SK-N-SH (cell line): ENCODE measurements at regions not wholly inside any gene's neighbourhood (a gene's known extent, or its start where the extent isn't known, plus 50 kb on each side); places are given as distances from the start of the nearest gene placed in this dataset.
"Not testable (repeated sequence)": the region's sequence is repeated elsewhere in the genome, so short reads cannot be mapped to it uniquely, and the experiment has no call there.

Source experiments
- CTCF ChIP-seq: fragments of 200-600 bp; sonication (generic); IDR thresholded peaks from 2 replicates; pipeline ENCODE4 v1.6.1; 2017; ENCODE audit warnings: antibody characterized with exemption, mild to moderate bottlenecking, moderate library complexity
- EP300 ChIP-seq, 2 experiments: IDR thresholded peaks; 2 replicates each; pipeline versions ENCODE4 v1.4.0 to v1.6.1; 2012; ENCODE audit warnings: borderline replicate concordance in 1 of 2, low read depth in 1 of 2, low read length in 1 of 2
- MAX ChIP-seq: IDR thresholded peaks from 2 replicates; pipeline ENCODE4 v1.4.0; 2012; ENCODE audit warnings: low read depth
- MXI1 ChIP-seq: IDR thresholded peaks from 2 replicates; pipeline ENCODE4 v1.6.1; 2012; ENCODE audit warnings: mild to moderate bottlenecking, low read depth, low read length, improper control_type of control experiment
- RAD21 ChIP-seq: IDR thresholded peaks from 2 replicates; pipeline ENCODE4 v1.6.1; 2012; ENCODE audit warnings: mild to moderate bottlenecking, low read length
- RCOR1 ChIP-seq: fragments of 150-350 bp; IDR thresholded peaks from 2 replicates; pipeline ENCODE4 v1.6.1; 2017; ENCODE audit warnings: antibody characterized with exemption, low read length
- USF2 ChIP-seq: fragments of 150-350 bp; IDR thresholded peaks from 2 replicates; pipeline ENCODE4 v1.6.1; 2017; ENCODE audit warnings: antibody characterized with exemption, low read length, low read depth, borderline replicate concordance

- TF ChIP-seq CTCF; EP300 (IDR thresholded peaks at IDR 0.05; ENCODE audit: borderline replicate concordance in 1 of 2, low read depth in 1 of 2, low read length in 1 of 2); MAX; RCOR1; MXI1; RAD21; USF2: not testable (repeated sequence)
Measured at GRCh38 chr13:60251419-60251818, 87.7 kb upstream of the DIAPH3 start.
